ENCODE measurements at regions not wholly inside any gene's neighbourhood (a gene's known extent, or its start where the extent isn't known, plus 50 kb on each side); places are given as distances from the start of the nearest gene placed in this dataset.
"Not testable (repeated sequence)": the region's sequence is repeated elsewhere in the genome, so short reads cannot be mapped to it uniquely, and the experiment has no call there.

DNA sequence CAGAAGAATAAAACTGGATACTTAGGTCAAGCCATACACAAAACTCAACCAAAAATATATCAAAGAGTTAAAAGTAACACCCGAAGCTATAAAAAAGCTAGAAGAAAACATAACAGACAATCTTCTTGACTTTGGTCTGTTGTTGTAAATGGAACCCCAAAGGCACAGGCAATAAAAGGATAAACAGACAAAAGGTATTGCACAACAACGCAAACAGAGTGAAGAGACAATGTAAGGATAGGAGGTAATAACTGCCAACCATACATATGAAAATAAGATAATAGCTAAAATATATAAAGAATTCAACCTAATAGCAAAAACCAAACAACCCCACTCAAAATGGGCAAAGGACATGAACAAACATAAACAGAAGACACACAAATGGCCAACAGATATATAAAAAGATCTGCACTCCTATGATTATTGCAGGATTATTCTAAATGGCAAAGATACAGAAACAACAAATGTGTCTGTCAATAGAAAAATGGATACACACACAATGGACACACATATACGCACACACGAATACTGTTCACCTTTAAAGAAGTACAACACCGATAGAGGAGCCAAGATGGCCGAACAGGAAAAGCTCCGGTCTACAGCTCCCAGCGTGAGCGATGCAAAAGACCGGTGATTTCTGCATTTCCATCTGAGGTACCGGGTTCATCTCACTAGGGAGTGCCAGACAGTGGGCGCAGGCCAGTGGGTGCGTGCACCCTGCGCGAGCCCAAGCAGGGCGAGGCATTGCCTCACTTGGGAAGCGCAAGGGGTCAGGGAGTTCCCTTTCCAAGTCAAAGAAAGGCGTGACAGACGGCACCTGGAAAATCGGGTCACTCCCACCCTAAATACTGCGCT is 1137.1 kb downstream of the FSCB start:
- DNase-seq, result no peak

DNA sequence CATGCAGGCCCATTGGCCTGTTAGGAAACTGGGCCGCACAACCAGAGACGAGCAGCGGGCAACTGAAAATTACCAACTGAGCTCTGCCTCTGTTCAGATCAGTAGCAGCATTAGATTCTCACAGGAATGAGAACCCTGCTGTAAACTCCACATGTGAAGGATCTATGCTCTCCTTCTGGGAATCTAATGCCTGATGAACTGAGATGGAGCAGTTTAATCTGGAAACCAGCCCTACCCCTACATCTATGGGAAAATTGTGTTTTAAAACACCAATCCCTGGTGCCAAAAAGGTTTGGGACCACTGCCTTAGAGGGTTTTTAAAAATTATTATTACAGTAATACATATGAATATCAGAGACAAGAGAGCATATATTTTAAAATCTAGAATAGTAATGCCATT is 1144.5 kb downstream of the FSCB start:
- no peak for DNase-seq

DNA sequence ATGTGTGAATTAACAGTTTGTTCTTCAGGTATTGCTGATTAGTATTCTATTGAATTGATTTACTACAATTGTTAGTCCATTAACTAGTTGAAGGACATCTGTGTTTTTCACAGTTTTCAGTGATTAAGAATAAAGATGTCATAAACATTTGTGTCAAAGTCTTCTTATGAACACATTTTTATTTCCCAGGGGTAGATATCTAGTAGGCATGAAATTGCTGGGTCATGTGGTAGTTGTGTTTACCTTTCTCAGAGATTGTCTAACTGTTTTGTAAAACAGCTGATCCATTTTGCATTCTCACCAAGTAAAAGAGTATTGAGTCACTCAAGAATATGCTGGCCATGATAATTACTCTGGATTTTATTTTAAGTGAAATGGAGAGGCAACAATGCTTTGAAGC is 1145.3 kb downstream of the FSCB start:
- no peak for DNase-seq

DNA sequence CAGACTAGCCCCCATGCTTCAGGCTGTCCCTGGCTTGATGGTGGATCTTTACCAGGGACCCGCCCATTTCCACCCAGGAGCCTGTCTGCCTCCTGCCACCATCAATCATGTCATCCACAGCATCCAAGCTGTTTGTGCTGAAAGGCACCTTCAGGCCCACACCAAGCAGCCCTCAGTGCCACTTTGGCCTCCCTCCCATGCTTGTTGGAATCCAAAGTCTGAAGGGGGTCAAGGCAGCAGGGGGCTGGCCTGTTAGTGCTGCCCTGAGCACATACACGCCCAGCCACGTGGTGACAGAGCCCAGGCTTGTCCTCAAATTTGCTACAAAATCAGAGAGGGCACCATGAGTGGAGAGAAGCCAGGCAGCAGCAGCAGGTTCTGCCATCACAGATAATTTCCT is 1146.8 kb downstream of the FSCB start:
- no peak for DNase-seq

DNA sequence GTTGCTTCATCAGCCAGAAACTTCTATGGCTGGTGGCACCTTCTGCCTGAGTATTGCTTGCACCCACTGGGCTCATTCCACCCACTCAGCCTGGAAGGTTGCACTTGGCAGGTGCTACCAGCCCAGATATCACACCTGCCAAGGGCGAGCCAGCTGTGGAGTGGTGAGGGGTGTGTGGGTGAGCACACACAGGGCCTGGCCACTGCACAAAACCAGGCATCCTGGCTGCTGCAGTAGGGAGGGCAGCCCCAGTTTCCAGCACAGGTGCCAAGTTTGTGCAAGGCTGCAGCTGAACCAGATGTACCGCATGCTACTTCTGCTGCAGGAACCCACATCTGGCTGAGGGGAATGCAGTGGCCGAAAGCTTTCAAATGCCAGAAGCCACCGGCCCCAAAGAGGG is 1147.8 kb downstream of the FSCB start:
- no peak for DNase-seq

DNA sequence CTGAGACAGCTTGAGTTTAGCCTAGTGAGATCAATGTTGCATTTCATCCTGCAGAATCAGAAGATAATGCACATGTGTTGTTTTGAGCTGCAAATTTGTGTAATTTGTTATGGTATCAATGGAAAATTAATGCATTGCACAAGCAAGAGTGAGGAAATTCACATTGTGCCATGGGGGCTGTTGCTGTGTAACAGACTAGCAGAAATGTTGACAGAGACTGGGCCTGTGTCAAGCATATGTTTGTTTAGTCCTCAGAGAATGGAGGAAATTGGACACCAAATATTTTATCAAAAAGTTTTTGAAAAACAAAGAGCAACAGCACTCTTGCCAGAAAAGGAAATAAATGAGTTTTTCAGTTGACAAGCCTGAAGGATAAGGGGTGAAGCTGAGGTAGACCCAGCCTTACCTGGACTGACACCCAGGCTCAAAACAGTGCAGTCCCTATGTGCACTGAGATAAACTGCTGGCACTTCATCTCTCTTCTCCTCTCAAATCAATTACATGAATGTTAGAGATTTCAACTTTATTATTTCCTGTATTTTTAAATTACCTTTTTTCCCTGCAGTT is 1150.0 kb downstream of the FSCB start:
- no peak for DNase-seq

DNA sequence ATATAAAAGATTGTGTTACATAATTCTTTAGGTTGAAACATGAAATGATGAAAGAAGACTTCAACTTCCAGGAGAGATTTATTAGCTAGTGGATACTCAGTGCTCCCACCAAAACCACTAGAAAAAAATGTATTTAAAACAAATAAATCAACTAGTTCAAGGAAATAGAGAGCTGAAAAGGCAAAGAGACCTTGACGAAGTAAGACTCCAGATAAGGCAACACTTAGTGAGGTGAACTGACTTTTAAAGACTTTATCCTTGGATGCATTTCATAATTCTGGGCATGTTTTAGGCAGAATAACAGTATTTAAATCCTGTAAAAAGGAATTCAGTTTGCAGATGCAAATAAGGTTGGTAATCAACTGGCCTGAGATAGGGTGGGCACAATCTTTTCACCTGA is 1150.7 kb downstream of the FSCB start:
- DNase-seq, result no peak

DNA sequence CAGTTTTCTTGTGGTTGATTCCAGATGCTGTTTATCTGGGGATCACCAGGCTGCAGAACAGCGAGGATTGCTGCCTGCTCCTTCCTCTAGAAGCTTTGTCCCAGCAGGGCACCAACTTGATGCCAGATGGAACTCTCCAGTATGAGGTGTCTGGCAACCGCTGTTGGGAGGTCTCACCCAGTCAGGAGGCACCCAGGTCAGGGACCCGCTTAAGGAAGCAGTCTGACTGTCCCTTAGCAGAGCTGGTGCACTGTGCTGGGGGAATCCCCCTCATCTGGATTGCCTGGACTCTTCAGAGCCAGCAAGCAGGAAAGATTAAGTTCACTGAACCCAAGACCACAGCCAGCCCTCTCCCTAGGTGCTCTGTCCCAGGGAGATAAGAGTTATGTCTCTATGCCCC is 1165.2 kb downstream of the FSCB start:
- no peak for DNase-seq

DNA sequence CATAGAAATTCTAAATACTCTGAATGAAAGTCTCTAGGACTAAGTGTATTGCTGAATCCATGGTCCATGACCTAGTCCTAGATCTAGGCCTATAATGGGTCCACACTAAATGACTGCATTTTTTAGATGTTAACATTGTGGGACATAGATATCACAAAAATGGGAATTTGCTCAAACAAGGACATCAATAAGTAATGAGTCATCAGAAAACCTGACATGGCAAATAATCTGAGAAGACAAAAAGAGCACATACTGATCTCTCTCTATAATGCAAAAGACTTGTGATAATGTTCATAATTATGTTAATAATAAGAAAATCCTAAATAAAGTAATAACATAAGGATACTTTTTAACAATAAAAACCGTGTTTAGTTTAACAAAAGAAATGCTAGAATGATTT is 1168.4 kb downstream of the FSCB start:
- no peak for DNase-seq

DNA sequence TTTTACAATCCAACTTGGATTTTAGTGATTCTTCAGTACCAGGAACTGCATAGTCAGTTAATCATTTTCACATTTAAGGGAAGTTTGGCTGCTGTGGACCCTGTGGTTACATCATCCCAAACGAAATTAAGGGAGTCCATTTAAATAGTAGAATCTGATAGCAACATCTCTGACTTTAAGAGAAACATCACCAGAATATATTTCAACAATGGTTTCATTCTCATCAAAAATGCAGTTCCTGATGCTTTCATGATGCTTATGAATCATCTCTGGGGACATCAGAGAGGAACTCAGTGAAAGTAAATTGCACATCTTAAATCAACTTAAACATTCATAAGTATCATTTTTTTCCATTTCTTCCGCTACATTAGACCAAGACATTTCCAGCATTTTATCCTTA is 1170.7 kb downstream of the FSCB start:
- no peak for DNase-seq

DNA sequence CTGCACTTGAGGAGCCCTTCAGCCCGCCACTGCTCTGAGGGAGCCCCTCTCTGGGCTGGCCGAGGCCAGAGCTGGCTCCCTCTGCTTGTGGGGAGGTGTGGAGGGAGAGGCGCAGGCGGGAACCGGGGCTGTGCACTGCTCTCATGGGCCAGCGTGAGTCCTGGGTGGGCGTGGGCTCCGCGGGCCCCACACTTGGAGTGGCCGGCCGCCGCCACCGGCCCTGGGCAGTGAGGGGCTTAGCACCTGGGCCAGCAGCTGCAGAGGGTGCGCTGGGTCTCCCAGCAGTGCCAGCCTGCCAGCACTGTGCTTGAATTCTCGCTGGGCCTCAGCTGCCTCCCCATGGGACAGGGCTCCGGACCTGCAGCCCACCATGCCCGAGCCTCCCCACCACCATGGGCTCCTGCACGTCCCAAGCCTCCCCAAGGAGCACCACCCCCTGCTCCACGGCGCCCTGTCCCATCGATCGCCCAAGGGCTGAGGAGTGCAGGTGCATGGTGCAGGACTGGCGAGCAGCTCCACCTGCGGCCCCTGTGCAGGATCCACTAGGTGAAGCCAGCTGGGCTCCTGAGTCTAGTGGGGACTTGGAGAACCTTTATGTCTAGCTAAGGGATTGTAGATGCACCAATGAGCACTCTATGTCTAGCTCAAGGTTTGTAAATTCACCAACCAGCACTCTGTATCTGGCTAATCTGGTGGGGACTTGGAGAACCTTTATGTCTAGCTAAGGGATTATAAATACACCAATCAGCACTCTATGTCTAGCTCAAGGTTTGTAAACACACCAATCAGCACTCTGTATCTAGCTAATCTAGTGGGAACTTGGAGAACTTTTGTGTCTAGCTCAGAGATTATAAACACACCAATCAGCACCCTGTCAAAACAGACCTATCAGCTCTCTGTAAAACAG is 1180.3 kb downstream of the FSCB start:
- not testable (repeated sequence) for DNase-seq

DNA sequence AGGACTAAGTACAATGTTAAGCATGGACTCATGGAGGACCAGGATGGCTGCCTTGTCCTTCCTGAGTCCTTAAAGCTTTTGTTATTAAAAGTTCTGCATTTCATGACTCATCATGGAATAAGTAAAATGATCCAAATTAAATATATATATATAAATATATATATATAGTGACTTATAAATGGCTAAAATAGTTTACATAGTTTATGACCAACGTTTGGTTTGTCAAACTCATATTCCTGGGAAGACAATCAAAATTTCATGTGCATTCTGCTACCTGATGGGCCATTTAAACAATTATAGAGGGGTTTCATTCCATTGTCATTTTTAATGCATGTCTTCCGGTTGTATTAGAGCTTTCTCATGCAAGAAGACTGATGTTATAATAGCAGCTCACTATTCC is 1190.7 kb downstream of the FSCB start:
- no peak for DNase-seq

DNA sequence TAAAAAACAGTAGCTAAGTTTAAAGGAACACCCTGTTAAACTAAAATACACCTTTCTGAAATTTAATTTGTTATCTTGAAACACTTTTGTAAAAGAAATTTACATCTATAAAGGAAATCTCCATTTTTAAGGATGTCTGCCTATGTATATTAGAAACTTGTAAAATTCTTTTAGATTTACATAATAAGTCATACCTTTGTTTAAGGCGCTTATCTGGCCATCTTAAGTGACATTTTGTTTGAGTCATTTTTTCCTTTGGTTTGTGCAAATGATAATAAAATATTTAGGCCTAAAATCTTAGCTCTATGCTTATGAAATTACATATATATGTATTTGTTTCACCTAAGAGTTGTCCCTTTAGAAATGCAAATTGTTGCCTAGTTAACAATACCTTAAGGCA is 1193.4 kb downstream of the FSCB start:
- DNase-seq, result no peak

DNA sequence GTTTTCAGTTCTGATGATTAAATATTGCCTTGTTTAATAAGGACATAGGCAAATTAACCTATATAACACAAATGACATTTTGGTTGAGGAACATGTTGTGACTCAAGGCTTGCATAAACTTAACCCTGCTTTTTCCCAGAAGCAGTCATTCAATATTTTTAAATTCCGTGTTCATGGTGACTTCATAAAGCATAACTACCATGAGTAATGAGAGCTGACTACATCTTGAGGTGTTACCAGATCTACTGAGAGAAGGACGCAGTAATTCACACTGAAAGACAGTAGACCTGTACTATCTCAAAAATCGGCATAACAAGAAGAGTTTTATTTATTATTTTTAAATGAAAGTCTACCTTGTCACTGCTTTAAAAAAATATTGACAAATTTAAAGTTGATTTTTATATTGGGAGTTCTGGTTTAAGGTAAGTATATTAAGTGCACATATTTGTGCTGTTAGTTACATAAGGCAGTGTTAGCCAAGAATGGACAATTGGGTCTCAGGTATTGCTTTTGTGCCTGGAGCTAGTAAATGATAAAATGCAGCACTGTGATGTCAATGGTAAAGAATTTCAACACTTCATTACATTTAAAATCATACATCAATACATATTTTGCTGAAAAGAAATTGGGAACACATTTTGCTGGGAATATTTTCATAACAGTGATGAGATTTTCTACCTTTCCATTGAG is 1198.5 kb downstream of the FSCB start:
- no peak for DNase-seq

DNA sequence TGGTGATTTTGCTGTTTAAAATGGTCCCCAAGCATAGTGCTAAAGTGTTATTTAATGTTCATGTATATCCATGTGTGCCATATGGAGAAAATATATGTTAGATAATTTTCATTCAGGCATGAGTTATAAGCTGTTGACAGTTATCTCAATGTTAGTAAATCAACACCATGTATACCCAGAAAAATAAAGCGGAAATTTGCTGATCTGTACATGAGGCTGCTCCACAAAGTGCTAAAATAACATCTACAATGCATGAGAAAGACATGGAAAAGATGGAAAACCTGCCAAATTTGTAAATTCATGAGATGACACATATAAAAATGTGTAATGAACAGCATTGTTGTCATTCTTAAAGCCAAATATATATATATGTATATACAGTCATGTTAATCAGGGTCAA is 1199.2 kb downstream of the FSCB start:
- no peak for DNase-seq

DNA sequence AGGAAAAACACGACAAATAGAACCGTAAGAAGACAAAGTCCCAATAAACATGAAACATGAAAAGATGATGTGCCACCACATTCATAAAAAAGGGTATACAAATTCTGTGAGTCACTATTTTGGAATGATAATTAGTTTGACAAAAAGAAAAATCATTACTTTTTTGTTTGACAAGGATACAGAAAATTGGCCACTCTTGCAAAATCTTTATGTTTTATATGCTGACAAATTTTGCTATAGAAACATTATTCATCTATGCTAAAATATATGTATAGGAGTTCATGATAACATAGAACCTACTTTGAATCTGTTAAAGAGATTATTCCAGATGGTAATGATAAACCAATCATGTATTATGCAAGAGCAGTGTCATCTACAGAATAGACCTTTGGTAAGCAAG is 1201.0 kb downstream of the FSCB start:
- no peak for DNase-seq

DNA sequence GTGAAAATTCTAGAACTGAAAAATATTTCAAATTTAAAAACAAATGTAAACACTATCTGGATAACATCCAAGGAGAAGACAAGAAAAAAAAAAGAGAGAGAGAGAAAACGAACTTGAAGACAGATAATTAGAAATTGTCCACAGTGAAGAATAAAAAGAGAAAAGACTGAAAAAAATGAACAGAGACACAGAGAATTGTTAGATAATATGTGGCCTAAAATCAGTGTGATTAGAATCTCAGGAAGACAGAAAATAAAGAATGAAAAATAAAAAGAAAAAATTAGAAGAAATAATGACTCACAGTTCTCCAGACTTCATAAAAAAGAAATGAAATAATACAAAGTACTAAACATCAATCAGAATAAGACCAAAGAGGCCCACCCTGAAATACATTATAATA is 1209.3 kb downstream of the FSCB start:
- no peak for DNase-seq

DNA sequence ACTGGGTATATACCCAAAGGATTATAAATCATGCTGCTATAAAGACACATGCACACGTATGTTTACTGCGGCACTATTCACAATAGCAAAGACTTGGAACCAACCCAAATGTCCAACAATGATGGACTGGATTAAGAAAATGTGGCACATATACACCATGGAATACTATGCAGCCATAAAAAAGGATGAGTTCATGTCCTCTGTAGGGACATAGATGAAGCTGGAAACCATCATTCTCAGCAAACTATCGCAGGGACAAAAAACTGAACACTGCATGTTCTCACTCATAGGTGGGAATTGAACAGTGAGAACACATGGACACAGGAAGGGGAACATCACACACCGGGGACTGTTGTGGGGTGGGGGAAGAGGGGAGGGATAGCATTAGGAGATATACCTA is 1211.0 kb downstream of the FSCB start:
- not testable (repeated sequence) for DNase-seq

DNA sequence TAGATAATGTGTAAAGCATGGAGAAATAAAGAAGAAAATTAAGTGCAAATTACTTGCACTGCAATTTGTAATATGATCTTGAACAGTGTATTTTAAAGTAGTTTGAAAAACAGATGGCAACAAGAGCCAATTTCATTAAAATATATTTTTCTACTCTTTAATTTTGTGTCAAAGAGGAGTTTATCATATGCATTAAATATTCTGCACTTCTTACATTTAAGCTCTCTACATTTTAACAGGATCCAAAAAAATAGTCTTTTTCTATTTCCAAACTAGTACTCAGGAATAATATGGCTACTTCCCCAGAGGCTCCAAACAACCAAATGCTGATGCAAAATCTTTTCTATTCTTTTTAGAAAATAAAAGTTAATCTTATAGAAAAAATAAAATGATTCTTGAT is 1221.5 kb downstream of the FSCB start:
- DNase-seq, result no peak

DNA sequence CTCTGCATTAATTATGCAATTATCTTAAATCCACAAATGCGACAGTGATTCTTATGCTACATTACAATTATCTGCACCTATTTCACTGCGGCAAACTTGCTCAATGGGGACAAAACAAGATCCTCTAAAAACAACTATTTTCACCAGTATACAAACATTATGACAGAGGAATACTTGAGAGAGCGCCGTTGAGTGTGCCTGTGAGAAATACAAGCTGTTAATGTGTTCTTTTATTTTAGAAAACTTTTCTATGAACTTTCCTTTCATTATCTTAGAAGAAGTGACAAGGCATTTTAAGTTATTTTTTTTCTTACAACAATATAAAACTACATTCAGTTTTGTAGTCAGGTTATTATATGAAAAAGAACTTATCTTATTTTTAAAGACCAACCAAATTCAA is 1247.0 kb downstream of the FSCB start:
- DNase-seq, result no peak

DNA sequence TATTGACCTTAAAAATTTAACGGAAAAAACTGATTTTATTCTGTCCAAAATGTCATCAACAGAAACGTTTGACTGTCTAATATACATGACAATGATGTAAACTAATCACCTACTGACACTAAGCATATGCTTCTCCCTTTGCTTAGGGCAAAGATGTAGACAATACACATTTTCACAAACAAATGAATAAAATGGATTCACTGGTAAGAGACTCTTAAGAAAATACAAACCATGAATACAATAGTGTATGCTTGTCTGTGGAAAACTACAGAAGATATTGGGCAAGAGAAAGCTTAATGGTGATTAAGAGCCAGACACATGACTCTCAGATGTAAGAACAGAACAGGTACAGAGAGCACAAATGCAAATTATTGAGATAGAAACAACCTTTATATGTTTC is 1248.7 kb downstream of the FSCB start:
- no peak for DNase-seq

DNA sequence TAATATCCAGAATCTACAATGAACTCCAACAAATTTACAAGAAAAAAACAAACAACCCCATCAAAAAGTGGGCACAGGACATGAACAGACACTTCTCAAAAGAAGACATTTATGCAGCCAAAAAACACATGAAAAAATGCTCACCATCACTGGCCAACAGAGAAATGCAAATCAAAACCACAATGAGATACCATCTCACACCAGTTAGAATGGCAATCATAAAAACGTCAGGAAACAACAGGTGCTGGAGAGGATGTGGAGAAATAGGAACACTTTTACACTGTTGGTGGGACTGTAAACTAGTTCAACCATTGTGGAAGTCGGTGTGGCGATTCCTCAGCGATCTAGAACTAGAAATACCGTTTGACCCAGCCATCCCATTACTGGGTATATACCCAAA is 1250.1 kb downstream of the FSCB start:
- DNase-seq, result not testable (repeated sequence)

DNA sequence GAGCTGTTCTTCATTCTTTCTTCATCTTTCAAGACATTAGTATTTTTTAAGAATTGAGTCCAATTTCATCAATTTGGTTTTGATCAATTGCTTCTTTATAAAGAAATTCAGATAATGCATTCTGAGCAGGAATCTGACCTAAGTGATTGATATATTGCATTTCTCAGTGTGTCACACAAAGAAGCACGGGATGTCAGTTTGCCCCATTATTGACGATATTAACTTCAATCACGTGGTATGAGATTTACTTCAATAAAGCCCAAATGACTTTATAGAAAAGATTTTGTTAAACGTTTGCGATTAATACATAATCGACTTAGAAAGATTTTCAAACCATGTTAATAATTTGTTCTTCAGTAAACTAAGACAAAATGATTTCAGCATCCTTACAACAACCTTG is 1254.2 kb downstream of the FSCB start:
- no peak for DNase-seq
